HG03064 (cell line): ENCODE measurements at regions not wholly inside any gene's neighbourhood (a gene's known extent, or its start where the extent isn't known, plus 50 kb on each side); places are given as distances from the start of the nearest gene placed in this dataset.
"Not testable (repeated sequence)": the region's sequence is repeated elsewhere in the genome, so short reads cannot be mapped to it uniquely, and the experiment has no call there.

Experiments used
- ATAC-seq: cut with Tn5 transposase; IDR thresholded peaks from one replicate; pipeline ENCODE4 v1.9.1; 2021; ENCODE audit warnings: low read depth; ENCODE audit not compliant: unreplicated experiment

DNA sequence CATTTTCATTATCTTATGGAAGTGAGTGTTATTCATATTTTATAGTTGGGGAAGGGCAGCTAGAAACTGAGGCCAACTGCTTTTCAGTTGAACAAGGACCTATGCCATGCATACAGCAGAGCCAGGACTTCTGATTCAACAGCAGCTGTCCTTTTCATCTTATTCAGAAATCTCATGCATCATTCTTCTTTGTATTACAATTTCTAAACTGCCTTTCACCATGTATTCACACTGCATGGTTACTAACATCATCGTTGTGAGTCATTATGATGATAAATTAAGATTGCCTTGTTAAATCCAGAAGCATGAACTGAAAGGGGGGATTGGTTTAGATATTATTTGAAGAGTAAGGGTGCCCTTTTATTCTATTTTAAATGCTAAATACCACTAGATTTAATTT, 1470.1 kb upstream of the GOT2 start:
- no peak for ATAC-seq

DNA sequence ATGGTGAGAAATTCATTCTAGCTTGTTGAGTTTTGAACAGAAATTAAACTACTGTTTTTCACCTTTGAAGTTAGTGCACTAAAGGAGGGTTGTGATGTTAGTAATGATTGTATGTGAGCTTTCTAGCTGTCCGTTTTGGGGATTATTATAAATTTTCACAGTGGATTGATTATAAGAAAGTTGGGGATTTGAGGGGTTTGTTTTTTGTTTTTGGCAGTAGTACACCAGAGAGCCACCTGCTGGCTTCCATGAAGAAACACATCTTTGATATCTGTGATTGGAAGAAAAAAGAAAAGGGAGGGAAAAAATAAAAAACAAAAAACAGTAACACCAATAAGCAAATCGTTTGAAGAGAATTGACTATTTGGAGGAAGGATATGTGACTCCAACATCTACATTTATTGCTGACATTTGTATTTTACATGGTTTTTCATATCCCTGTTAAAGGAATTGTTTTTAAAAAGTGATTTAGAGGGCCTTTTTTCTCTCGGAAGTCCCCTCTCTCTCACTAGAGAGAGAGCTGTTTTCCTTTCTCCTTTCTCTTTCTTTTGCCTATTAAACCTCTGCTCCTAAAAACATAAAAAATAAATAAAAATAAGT, 1469.5 kb upstream of the GOT2 start:
- ATAC-seq: no peak

DNA sequence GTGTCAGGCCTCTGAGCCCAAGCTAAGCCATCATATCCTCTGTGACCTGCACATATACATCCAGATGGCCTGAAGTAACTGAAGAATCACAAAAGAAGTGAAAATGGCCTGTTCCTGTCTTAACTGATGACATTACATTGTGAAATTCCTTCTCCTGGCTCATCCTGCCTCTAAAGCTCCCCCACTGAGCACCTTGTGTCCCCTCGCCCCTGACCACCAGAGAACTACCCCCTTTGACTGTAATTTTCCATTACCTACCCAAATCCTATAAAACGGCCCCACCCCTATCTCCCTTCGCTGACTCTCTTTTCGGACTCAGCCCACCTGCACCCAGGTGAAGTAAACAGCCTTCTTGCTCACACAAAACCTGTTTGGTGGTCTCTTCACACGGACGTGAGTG, 1466.6 kb upstream of the GOT2 start:
- ATAC-seq: not testable (repeated sequence)

DNA sequence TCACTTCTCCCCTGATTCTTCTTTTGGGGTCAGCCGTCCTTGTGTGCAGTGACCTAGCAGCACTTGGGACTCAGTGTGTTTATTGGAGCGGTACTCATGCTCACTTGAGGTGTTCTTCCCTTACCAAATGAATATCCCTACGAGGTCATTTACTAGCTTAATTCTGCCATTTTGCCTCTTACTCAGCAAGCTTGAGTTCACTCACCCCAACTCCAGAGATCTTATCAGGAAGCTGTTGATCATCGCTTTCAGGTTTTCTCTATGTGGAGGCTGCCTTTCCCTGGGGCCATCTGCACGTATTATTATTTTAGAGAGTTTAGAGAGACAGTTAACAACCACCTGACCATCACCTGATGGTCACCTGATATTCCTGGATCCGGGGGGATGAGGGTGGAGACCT, 1466.0 kb upstream of the GOT2 start:
- ATAC-seq: no peak

DNA sequence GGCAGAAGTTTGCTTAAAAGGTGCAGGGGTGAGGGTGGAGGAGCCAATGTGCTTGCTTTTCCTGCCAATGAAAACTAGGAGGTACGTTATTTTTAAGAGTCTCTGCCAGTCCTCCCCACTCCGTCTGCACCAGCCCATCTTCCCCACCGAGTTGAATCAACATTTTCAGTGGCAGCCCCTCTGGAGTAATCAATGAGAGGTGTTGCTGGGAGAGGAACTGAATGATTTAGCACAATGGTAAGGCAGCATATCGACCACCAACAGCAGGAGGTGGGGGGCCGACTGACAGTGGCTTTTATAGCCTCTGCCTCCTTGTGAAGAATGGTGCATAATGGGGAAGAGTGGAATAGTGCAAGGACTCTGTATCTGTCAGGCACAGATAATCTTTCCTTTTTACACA, 1465.0 kb upstream of the GOT2 start:
- no peak for ATAC-seq

DNA sequence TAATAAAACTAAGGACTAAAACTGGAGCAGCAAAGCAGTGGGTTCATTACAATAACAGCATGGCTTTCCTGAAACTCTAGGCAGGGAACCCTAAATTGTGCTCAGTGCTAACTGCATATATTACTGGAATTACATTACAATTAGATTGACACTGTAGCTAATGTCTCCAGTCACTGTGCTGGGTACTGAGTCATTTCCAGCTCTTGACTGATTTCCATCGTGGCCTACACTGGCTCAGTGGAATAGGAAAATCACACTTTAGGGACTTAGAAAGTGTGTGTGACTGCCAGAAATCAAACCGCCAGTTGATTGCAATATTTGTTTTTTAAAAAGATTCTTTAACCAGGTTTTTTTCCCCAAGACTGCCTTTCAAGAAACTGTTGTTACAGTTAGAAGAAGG, 1447.4 kb upstream of the GOT2 start:
- no peak for ATAC-seq

DNA sequence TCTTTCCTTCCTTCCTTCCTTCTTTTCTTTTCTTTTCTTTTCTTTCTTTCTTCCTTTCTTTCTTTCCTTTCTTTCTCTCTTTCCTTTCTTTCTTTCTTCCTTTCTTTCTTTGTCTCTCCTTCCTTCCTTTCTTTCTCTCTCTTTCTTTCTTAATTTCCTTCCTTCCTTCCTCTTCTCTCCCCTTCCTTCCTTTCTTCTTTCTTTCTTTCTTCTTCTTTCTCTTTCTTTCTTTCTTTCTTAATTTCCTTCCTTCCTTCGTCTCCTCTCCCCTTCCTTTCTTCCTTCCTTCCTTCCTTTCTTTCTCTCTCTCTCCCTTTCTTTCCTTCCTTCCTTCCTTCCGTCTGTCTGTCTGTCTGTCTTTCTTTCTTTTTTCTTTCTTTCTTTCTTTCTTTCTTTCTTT, 1446.5 kb upstream of the GOT2 start:
- no peak for ATAC-seq

DNA sequence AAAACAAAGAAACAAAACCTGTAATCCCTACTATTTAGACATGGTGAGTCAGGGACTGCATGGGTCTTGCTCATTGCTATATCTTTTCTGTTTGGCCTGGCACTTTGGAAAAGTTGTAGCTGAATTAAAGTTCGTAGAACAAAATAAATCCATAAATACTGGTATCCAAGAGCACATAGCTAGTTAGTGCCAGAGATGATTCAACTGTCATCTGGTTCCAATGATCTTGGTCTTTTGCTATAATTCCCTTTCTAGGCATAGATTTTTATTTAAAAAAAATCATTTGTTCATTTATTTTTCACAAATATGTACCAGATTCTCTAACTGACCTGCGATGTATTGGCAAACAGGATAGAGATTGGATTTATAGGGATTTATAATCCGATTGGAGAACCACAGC, 1436.1 kb upstream of the GOT2 start:
- ATAC-seq: no peak

DNA sequence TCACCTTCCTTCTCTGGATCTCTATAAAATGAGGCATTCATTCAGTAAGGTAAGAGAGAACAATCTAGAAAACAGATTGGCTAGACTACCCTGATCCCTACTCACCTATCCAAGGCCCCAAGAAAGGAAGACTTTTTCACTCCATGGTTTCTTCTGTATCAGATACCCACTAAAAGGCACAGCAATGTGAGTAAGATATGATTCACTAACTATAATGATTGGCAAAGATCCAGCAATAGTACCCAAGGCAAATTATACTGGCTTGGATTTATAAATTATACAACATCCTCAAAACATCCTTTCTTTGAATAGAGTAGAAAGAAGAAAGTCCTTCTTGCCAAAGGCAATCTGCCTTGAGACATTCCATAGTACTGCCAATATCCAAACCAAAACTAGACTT, 1432.0 kb upstream of the GOT2 start:
- ATAC-seq: no peak

DNA sequence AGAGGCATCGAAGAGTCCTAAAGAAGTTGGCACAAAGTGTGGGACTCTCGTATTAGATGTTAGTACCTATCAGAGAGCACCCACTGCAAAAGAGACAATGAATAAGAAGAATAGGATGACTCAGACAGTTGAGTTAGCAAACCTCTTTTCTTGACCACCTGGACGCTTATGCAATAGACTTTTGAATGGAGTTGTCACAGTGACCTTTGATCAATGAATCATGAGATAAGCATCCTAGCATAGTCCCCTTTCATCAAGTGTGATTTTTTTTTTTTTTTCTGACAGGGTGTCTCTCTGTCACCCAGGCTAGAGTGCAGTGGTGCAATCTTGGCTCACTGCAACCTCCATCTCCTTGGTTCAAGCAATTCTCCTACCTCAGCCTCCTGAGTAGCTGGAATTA, 1417.9 kb upstream of the GOT2 start:
- no peak for ATAC-seq

DNA sequence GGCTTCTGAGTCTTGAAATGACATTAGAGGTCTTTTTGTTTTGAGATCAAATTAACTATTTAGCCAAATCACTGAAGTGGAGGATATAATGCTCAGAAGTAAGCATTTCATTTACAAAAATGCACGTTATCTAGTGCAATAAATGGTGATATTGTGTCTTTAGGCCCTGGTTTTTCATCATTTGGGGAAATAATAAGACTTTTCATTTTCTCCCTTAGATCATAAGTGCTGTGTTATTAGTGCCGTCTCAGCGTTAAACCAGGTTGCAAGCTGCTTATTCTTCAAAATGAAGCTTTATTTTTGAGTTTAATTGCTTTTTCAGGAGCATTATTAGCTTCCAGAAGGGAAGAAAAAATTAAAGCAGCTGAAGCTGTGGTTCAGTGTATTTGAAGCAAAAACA, 1416.8 kb upstream of the GOT2 start:
- no peak for ATAC-seq

DNA sequence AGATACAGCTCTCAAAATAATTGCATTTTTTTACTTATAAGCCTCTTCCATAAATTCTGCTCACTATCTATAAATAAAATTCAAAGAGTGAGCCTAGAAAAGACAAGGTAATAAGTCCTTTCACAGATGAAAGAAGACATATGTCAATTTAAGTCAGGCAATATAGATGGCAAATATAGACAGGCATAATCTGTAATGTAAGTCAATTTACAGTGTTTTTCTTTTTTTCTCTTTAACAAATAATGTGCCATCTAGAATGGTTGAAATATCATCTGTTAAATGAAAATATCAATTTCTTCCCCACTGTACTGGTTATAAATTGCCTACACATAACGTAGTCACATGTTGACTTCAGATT, 1409.2 kb upstream of the GOT2 start:
- no peak for ATAC-seq

DNA sequence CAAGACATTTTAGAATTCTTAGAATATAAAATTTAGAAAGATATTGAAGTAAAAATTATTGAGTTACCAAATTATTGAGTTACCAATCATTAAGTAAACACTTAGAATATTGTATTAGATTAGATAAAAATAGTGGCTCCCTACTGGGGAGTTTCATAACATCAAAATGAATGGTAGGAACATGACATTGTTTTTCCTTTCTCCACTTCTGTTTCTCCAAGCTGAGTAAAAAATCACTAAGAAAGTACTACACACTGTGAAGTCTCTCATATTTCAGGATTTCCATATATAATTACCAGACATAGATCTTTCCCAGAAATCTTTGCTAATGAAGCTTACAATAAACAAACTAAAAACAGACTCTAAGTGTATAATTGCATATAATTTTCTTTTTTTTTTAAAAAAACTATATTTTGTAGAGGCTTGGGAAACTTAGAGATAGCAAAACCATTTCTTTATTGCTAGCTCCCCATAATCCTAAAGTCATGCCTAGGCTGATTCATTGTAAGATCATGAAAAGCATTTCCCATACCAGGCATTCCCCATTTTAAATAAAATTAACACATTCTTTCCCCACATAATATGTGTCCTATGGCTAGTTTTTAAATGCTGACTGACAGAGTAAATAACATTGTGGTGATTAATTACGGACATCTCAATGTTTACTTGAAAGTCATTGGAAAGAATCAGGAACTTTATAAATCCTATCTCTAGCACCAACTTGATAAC, 1408.7 kb upstream of the GOT2 start:
- no peak for ATAC-seq

DNA sequence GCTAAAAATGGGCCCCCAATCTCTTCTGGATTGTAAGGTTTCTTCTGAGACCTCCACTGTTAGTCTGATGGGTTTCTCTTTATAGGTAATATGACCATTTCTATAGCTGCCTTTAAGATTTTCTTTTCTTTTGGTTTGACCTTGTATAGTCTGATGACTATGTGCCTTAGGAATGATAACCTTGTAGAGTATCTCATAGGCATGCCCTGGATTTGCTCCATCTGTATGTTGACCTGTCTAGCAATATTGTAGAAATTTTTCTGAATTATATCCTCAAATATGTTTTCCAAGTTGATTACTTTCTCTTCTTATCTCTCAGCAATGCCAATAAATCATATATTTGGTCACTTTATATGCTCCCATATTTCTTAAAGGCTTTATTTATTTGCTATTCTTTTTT, 1403.8 kb upstream of the GOT2 start:
- no peak for ATAC-seq

DNA sequence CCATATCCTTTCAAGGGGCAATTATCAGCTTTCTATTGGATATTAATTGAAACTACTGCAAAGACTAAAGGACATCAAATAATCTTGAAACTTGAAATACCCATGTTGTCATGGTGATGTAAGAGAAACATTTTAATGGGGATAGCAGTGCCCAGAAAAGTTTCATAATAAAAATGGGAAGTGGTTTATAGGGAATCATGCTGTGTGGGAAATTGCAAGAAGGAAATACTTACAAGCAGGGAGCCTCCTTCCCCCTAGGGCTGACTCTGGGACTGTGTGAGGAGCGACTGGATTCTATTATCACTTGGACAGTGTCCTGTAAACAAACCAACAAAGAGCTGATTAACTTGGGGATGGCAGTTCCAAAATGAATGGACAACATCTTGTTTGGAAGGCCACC, 1393.1 kb upstream of the GOT2 start:
- ATAC-seq: no peak

DNA sequence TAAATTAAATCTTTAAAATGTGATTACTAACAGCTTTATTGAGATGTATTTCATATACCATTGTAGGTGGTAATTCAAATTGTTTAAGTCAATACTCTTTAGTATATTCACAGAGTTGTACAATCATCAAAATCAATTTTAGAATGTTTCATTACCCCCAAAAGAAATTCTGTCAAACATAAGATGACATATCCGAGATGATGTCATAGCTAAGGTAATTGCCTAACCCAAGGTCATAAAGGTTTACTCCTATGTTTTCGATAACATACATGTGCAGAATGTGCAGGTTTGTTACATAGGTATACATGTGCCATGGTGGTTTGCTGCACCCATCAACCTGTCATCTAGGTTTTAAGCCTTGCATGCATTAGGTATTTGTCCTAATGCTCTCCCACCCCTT, 1392.0 kb upstream of the GOT2 start:
- not testable (repeated sequence) for ATAC-seq

DNA sequence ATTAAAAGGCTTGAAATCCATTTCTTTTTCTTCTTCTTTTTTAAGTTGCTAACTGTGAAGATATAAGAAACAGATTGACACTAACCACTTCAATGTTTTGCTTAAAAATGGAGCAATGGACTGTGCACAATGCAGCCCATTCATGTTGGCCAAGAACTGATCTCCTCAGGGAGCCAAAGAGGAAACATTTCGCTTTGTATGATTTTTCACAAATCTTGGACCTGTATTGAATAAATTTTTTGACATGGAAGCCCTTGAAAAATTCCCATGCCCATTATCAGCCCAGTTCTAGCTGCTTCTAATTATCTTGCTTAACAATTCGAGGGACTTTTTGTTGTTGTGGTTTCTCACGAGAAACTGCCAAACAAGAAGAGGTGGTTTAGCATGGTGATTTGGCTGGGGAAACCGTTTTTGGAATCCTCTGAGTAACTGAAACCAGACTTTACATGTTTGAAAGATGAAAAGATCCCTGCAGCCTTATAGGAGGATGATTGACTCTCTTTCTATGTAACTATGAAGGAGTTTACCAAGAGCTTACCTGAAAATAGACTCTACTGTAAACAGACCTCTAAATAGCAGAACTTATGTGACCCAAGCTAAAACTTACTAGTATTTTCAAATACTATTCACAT, 1389.4 kb upstream of the GOT2 start:
- ATAC-seq: no peak

DNA sequence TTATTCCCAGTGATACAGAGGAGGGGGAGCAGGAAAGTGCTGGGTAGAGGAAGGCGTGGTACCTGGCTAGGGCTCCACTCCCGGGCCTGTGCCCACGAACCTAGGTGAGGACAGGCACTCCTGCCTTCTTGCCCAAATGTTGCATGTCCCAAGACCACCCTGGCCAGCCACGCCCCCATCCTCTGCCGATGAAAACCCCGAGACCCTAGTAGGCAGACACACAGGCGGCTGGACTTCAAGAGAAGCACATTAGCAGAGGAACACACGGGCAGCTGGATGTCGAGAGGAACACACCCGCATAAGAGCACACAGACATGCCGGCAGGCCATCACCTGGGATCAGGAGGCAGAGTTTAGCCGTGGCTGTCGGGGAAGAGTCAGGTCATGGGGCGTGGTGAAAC, 1386.5 kb upstream of the GOT2 start:
- no peak for ATAC-seq

DNA sequence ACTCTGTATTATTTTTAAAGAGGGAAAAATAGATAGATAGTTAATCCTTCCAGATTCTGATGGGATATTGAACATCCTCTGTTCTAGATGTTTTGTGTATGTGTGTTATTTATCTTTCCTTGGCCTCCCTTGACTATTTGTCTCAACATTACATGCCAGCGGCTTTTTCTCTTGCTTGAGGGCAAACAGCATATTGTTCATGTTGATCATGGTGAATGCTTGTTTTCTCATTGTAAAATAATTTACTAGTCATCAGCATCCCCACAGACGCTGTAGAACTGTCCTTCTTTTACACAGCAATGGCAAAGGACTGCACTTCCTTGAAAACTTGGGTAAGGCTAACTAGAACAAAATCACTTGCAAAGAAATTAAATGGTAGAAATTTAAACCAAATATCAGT, 1376.4 kb upstream of the GOT2 start:
- no peak for ATAC-seq

DNA sequence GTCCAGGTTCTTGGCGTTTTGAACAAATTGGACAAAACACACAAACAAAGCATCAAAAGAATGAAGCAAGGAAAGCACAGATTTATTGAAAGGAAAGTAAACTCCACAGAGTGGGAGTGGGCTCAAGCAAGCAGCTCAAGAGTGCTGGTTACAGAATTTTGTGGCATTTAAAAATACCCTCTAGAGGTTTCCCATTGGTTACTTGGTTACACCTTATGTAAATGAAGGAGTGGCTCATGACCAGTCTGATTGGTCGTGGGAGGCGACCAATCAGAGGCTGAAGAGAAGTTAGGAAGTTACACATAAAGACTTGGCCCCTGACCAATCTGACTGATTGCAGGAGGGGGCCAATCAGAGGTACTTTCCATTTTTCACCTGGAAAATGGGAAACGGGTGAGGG, 1373.8 kb upstream of the GOT2 start:
- ATAC-seq: no peak

DNA sequence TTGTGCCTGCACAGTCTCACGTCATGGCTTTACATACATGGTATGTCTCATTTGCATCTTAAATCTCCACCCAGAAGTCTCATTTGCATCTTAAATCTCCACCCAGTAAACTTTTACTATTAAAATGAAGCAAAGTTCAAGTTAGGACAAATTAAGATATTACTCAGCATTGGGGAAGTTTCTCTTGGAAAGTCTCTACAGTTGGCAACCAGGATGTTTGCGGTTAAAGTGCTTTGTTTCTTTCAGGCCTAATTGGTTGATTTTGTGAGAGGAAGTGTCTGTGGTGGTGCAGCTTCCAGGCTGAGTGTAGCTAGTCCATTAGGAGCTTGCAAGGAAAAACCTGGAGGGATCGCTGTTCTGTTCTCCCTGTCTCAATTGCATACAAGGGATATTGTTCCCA, 1373.3 kb upstream of the GOT2 start:
- ATAC-seq: no peak

DNA sequence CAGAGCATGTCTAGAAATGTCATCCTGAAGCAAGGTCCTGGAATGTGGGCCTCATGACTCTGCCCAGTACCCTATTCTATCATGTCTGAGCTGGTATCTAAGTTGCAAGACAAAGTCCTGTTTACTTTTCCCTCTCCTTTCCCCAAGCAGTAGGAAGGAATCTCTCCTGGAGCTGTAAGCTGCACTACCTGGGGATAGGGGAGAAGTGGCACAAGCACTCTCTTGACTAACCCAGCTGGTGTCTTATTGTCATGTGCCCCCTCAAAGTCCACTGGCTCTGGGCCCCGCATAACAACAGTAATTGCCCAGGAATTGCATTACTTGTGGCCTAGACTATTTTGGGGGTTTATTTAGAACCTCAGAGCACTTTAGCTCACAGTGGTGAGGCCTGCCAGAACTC, 1366.3 kb upstream of the GOT2 start:
- ATAC-seq: no peak
